SHP77 (cell line): ENCODE measurements at regions not wholly inside any gene's neighbourhood (a gene's known extent, or its start where the extent isn't known, plus 50 kb on each side); places are given as distances from the start of the nearest gene placed in this dataset.

ENCODE experiments used
- DNase-seq, 2 experiments: peaks; one replicate each; lab custom pipeline; 2025; lab: John Stamatoyannopoulos, UW

- no peak for DNase-seq
Observed at GRCh38 chr3:106215047-106215446, 346.2 kb upstream of the CBLB start.

- no peak for DNase-seq
Observed at GRCh38 chr3:106217745-106218144, 348.9 kb upstream of the CBLB start.

- no peak for DNase-seq
Observed at GRCh38 chr3:106227068-106227467, 358.3 kb upstream of the CBLB start.

- DNase-seq: no peak
Observed at GRCh38 chr3:106228271-106228670, 359.5 kb upstream of the CBLB start.

DNA sequence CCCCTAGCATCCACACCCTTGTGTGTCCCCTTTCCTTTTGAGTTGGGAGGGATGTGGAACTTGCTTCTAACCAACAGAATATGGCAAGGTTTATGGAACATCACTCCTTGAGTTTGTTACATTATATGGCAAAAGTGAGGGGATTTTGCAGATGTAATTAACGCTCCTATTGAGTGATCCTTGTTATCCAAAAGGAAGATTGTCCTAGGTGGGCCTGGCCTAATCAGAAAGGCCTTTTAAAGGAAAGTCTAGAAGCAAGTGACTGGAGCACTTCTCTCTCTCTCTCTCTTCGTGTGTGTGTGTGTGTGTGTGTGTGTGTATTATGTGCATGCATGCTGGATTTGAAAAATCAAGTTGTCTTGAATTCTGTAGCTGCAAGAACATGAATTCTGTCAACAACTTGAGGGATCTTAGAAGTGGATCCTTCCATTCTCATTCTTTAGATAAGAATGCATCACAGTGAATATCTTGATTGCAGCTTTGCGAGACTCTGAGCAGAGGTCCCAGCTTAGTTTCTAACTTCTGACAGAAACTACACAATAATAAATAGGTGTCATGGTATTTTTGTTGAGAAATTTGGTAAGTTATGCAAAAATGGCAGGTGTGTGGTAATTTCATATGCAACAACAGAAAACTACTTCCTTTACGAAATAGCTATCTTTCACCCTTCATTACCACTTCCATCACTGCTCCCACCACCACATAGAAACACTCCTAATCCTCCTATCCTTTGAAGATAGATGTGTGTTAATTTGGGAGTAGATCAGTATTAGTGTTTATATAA lies 360.9 kb upstream of the CBLB start:
- no peak for DNase-seq

DNA sequence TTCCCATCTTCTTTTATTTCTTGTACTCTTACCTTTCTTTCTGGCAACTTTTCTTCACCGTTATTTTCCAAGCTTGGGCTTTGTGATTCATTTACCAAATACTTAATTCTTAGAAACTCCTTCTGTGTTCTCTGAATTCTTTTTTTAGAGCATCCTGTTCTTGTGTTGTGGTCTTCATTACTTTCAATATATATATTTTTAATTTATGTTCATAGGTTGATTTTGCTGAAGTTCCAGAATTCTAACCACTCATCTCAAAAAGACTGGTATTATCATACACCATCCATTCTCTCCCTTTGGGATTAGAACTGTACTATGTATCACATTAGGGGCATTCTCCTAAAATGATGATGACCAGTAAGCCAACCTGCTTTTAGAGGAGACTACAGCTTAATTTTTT lies 362.3 kb upstream of the CBLB start:
- DNase-seq: no peak

- no peak for DNase-seq
Observed at GRCh38 chr3:106232956-106233355, 364.1 kb upstream of the CBLB start.

GRCh38 chr3:106239195-106239697 lies 370.4 kb upstream of the CBLB start:
- DNase-seq: no peak

DNA sequence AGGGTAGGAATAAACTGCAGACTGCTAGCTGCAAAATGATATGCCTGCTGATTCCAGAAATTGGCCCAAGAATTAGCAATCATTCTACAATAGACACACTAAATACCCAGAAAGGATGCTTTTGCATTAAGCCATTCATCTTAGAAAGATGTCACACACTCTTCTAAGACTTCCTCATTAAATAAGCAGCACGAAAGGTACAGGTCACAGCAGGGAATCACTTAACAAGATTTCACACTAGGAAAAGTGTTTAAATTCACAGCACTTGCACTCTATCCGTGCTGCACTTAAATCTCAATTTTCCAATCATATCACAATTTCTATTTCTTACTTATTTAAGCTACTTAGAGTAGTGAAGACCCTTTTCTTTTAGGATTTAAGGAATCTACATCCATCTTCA lies 372.8 kb upstream of the CBLB start:
- DNase-seq: no peak

DNA sequence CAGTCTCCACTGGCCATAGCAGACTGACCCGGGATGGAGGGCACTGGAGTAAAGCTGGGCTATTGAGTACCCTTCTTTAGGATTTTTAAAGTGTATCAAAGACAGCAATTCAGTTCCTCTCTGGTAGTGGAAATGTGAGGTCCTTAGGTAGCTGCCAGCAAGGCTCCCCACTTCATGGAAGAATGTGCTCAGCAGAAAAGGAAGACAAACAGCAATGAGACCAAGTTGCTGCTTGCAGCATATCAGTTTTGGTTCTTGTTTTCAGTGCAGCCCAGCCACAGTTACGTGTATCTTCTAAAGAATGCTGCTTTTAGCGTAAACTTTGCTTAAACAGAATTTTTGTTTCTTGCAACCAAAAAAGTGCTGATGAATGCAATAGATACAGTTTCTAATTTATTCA lies 374.0 kb upstream of the CBLB start:
- DNase-seq: no peak

DNA sequence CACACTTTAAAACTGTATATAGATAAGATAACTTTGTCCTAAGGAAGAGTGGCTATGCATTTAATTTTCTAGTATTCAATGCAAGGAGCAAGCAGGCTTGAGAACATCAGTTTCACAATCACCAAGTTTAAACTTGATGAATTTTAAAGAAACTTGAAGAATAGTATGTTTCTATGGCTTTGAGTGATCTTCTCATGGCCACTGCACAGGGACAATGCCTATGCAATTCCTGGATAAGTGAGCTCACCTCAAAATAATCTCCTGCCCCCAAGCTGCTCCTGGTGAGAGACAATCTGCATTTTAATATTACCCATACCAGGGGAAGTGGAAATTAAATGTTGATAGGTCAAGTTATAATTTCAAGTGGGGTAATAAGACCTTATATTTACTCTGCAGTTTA lies 376.6 kb upstream of the CBLB start:
- no peak for DNase-seq

- DNase-seq: no peak
Observed at GRCh38 chr3:106247902-106248684, 379.3 kb upstream of the CBLB start.

DNA sequence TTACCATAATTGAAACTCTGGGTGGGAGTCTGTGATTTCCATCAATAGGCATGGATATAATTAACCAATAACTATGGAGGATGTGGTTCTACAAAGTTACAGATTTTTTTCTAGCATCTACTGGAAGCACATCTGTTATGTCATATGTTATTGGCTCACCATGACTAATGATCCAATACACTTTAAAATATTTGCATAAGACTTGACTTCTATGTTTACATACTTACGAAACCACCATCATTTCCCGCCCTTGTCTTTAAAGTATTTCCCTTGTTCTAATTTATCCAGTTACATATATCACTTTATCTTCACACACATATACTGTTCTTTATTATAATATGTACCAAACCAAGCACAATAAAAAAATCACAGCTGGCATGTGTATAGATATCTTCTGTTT lies 380.3 kb upstream of the CBLB start:
- DNase-seq: no peak

DNA sequence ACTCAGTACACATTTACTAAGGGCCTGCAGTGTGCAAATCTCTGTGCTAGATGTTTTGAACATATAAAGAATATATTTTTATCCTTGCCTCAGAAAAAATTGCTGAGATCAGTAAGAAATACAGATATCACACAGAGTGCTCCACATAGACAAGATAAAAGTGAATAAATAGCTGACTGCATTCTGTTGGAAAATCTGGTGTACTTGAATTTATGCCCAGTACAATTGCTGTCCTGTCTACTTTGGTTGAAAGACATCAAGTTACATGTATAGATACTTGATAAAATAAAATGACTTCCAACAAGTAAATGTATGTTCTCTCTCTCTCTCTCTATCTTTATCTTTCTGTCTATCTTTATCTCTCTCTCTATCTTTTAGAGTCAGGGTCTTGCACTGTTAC lies 381.2 kb upstream of the CBLB start:
- no peak for DNase-seq

DNA sequence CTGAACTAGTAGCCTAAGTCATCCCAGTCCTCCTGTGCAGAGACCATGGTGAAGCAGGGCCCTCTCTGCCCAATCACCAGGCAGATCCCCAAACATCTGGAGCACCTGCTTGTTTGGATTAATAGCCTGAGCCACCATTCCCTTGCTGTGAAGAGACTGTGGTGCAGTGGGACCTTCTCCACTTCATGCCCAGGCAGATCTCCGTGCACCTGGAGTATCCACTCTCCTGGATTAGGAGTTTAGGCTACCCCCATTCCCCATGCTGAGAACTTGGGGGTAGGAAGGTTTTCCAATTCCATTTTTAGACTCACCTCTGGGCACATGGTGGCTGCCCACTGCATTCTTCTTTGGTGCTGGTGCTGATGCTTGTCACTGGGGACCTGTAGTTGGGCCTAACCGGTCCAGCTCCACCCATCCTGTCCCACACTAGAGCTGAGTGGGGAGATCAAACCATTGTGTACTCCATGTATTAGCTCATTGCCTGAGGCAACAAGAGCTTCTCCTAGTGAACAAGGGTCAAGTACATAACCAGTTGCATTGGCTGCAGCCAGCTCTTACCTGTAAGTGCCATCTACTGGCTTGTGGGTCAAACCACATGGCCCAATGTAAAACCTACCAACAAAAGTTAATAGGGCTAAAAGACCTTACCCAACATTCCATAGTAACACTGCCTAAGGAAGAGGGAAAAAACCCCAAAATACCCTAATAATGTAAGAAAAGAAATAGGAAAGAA lies 382.5 kb upstream of the CBLB start:
- no peak for DNase-seq

GRCh38 chr3:106255870-106256248 lies 387.0 kb upstream of the CBLB start:
- DNase-seq: no peak

GRCh38 chr3:106256249-106256957 lies 387.6 kb upstream of the CBLB start:
- DNase-seq: no peak

DNA sequence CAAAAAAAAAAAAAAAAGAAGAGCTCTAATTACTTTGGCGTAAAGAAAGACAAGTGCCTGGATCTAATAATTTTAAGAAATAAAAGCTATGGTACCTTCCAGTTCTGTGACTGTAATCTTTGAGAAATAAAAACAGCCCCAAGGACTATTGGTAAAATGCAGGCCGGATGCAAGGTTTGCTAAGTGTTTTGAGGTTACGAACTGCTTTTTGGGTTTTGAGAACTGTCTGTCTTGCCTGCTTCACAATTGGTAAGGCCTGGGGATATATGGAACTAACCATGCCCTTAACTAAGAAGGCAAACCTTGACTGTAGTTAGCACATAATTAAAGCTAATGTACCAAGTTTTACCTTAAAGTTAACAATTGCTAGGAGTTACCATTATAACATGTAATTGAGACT lies 388.4 kb upstream of the CBLB start:
- DNase-seq: no peak

DNA sequence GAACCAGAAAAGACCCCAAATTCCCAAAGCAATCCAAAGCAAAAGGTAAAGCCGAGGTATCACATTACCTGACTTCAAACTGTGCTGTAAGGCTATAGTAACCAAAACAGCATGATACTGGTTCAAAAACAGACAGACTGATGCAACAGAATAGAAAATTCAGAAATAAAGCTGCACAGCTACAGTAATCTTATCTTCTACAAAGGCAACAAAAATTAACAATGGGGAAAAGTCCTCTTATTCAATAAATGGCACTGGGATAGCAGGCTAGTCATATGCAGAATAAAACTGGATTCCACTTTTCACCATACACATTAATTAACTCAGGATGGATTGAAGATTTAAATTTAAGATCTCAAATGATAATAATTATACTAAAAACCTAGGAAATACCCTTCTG lies 392.6 kb upstream of the CBLB start:
- DNase-seq: no peak

GRCh38 chr3:106261915-106262683 lies 393.3 kb upstream of the CBLB start:
- no peak for DNase-seq

DNA sequence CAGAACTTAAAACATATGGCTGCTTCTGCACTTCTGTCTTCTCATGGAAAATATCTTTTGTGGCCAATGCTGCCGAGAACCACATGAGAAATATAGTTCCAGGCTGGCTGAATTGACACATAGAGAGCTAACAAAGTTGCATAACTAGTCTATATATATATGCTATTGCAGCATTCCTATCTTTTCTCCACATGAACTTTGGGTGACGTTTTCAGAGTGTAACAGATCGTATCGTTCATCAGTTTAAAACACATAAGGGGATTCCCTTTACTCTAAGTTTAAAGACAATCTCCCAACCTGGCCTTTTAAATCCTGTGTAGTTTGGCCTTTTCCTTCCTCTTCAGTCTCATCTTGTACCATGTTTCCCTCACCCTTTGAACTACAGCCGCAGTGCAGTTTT lies 394.2 kb upstream of the CBLB start:
- no peak for DNase-seq
